GM23338 (cell line): ENCODE measurements at regions not wholly inside any gene's neighbourhood (a gene's known extent, or its start where the extent isn't known, plus 50 kb on each side); places are given as distances from the start of the nearest gene placed in this dataset.

Experiments
- ATAC-seq: fragments of 200-7000 bp; cut with Tn5 transposase; 3 replicates; pipeline ENCODE4 v1.9.1; 2020
- DNase-seq: peaks from one replicate; pipeline ENCODE4 v3.0.0-alpha.2; 2015; ENCODE audit warnings: low spot score
- H2AFZ ChIP-seq: fragments of 200-600 bp; sonication (generic); 2 replicates; pipeline ENCODE4 v1.8.0; 2016; ENCODE audit warnings: antibody characterized with exemption, mild to moderate bottlenecking, moderate library complexity
- H3F3A ChIP-seq: fragments of 200-600 bp; sonication (generic); replicated peaks from 2 replicates; pipeline ENCODE4 v1.8.0; 2017; ENCODE audit warnings: antibody characterized with exemption, mixed run types, low read depth
- H3K27ac ChIP-seq: fragments of 200-600 bp; sonication (generic); 2 replicates; pipeline ENCODE4 v1.6.1; 2016; ENCODE audit warnings: low read depth
- H3K27me3 ChIP-seq: fragments of 200-600 bp; sonication (generic); 2 replicates; pipeline ENCODE4 v1.8.0; 2016; ENCODE audit warnings: mild to moderate bottlenecking, mixed run types, moderate library complexity; ENCODE audit not compliant: insufficient read depth
- H3K36me3 ChIP-seq: fragments of 200-600 bp; sonication (generic); 2 replicates; pipeline ENCODE4 v1.8.0; 2016; ENCODE audit warnings: mild to moderate bottlenecking; ENCODE audit not compliant: insufficient read depth
- H3K4me1 ChIP-seq: fragments of 200-600 bp; sonication (generic); 2 replicates; pipeline ENCODE4 v1.8.0; 2016; ENCODE audit warnings: mild to moderate bottlenecking, moderate library complexity; ENCODE audit not compliant: insufficient read depth
- H3K4me2 ChIP-seq: fragments of 200-600 bp; sonication (generic); 2 replicates; pipeline ENCODE4 v1.7.1; 2017; ENCODE audit warnings: mixed run types
- H3K4me3 ChIP-seq: fragments of 200-600 bp; sonication (generic); 2 replicates; pipeline ENCODE4 v1.6.1; 2016; ENCODE audit warnings: mixed run types
- H3K79me2 ChIP-seq: fragments of 200-600 bp; sonication (generic); replicated peaks from 2 replicates; pipeline ENCODE4 v1.8.0; 2017; ENCODE audit warnings: mild to moderate bottlenecking; ENCODE audit not compliant: insufficient read depth
- H3K9me2 ChIP-seq: fragments of 200-600 bp; sonication (generic); 2 replicates; pipeline ENCODE4 v1.8.0; 2017; ENCODE audit not compliant: insufficient read depth
- H4K20me1 ChIP-seq: fragments of 200-600 bp; sonication (generic); replicated peaks from 2 replicates; pipeline ENCODE4 v1.8.0; 2017; ENCODE audit warnings: mild to moderate bottlenecking; ENCODE audit not compliant: insufficient read depth
- H3K27ac Mint-ChIP-seq: 2 replicates; pipeline ENCODE4 v1.8.0; 2020; ENCODE audit warnings: inconsistent platforms, mild to moderate bottlenecking, moderate library complexity, mixed read lengths
- H3K27me3 Mint-ChIP-seq: 3 replicates; pipeline ENCODE4 v1.8.0; 2022; ENCODE audit warnings: low read depth, mild to moderate bottlenecking, moderate library complexity, mixed read lengths, inconsistent platforms; ENCODE audit not compliant: insufficient read depth, poor library complexity
- H3K36me3 Mint-ChIP-seq: 3 replicates; pipeline ENCODE4 v1.8.0; 2021; ENCODE audit warnings: low read depth, mild to moderate bottlenecking, inconsistent platforms, moderate library complexity, mixed read lengths
- H3K4me1 Mint-ChIP-seq: 3 replicates; pipeline ENCODE4 v1.8.0; 2020; ENCODE audit warnings: mild to moderate bottlenecking, inconsistent platforms, mixed read lengths
- H3K4me3 Mint-ChIP-seq: 3 replicates; pipeline ENCODE4 v1.8.0; 2021; ENCODE audit warnings: moderate library complexity, mild to moderate bottlenecking, inconsistent platforms, mixed read lengths
- H3K9me3 Mint-ChIP-seq: 3 replicates; pipeline ENCODE4 v1.8.0; 2020; ENCODE audit warnings: moderate library complexity, mild to moderate bottlenecking, inconsistent platforms, mixed read lengths
- CREB1 ChIP-seq: fragments of 250-450 bp; sonication (Bioruptor Pico); IDR thresholded peaks from 2 replicates; pipeline ENCODE4 v1.5.0; 2020; ENCODE audit warnings: low read depth, mild to moderate bottlenecking, moderate library complexity
- CTCF ChIP-seq, 2 experiments: fragments of 200-600 bp in 1 of 2; sonication (generic) in 1 of 2; conservative IDR thresholded peaks; 2 replicates each; pipeline versions ENCODE4 v1.5.1 to v1.6.1; 2016 to 2017; ENCODE audit warnings: antibody characterized with exemption in 2 of 2, low read depth in 2 of 2, mild to moderate bottlenecking in 2 of 2, moderate library complexity in 1 of 2
- ETS1 ChIP-seq: IDR thresholded peaks from 2 replicates; pipeline ENCODE4 v1.6.1; 2016; ENCODE audit warnings: antibody characterized with exemption
- EZH2 ChIP-seq: fragments of 200-600 bp; sonication (generic); IDR thresholded peaks from one replicate; pipeline ENCODE4 v1.8.0; 2017; ENCODE audit warnings: antibody characterized with exemption, mild to moderate bottlenecking, low read depth; ENCODE audit not compliant: unreplicated experiment
- EZH2phosphoT487 ChIP-seq: fragments of 200-600 bp; sonication (generic); IDR thresholded peaks from one replicate; pipeline ENCODE4 v1.8.1; 2018; ENCODE audit warnings: antibody characterized with exemption; ENCODE audit not compliant: unreplicated experiment
- JUNB ChIP-seq: IDR thresholded peaks from one replicate; pipeline ENCODE4 v1.6.1; 2016; ENCODE audit warnings: antibody characterized with exemption; ENCODE audit not compliant: unreplicated experiment
- NANOG ChIP-seq: IDR thresholded peaks from 2 replicates; pipeline ENCODE4 v1.6.1; 2016; ENCODE audit warnings: antibody characterized with exemption, borderline replicate concordance
- POLR2AphosphoS5 ChIP-seq: IDR thresholded peaks from 2 replicates; pipeline ENCODE4 v1.6.1; 2016; ENCODE audit warnings: antibody characterized with exemption, low read depth
- REST ChIP-seq: IDR thresholded peaks from one replicate; pipeline ENCODE4 v1.6.1; 2018; ENCODE audit warnings: antibody characterized with exemption; ENCODE audit not compliant: unreplicated experiment
- STAT1 ChIP-seq: IDR thresholded peaks from one replicate; pipeline ENCODE4 v1.6.1; 2016; ENCODE audit warnings: antibody characterized with exemption; ENCODE audit not compliant: unreplicated experiment
- ZNF114 ChIP-seq: fragments of 250-450 bp; sonication (Bioruptor Pico); IDR thresholded peaks from 2 replicates; pipeline ENCODE4 v1.5.0; 2020; ENCODE audit warnings: mild to moderate bottlenecking, moderate library complexity
- ZNF331 ChIP-seq: fragments of 250-450 bp; sonication (Bioruptor Pico); IDR thresholded peaks from 2 replicates; pipeline ENCODE4 v1.5.0; 2020; ENCODE audit warnings: low read depth, mild to moderate bottlenecking, moderate library complexity
- ZNF462 ChIP-seq: fragments of 250-450 bp; sonication (Bioruptor Pico); IDR thresholded peaks from 2 replicates; pipeline ENCODE4 v1.5.0; 2020; ENCODE audit warnings: mild to moderate bottlenecking, moderate library complexity

GRCh38 chr1:219302697-219303096 lies 129.0 kb downstream of the LYPLAL1 start:
- Mint-ChIP-seq H3K4me3 (no peak overlapping the region), H3K4me1 (no peaks in the 10 kb centered on the region), H3K27me3 (peaks cover 1% of the 10 kb centered on the region), H3K27ac (no peak overlapping the region), H3K9me3 (peaks cover 8% of the 10 kb centered on the region), H3K36me3 (peaks cover 5% of the 10 kb centered on the region; the same call in 2 of the 3 replicates)
- peaks cover under 1% of the 10 kb centered on the region; the same call in 1 of the 2 replicates for H3K9me2 ChIP-seq
- no peak overlapping the region for H2AFZ ChIP-seq
- no peaks in the 10 kb centered on the region for H3F3A ChIP-seq
- no peaks in the 10 kb centered on the region for H3K27me3 ChIP-seq
- H3K36me3 ChIP-seq, result peaks cover 3% of the 10 kb centered on the region; the same call in 1 of the 2 replicates
- H3K27ac ChIP-seq, result no peak overlapping the region
- ATAC-seq (no peak), DNase-seq (no peak)
- H4K20me1 ChIP-seq, result no peaks in the 10 kb centered on the region
- TF ChIP-seq EZH2 (no peak), CTCF (conservative IDR thresholded peaks at IDR 0.05; ENCODE audit: low read depth in 2 of 2) (no peak), POLR2AphosphoS5 (no peak), NANOG (no peak), CREB1 (CRISPR knock-in tag) (no peak), ZNF331 (no peak), ZNF114 (CRISPR knock-in tag) (no peak), REST (no peak), ZNF462 (CRISPR knock-in tag) (no peak), EZH2phosphoT487 (no peak), STAT1 (no peak), ETS1 (no peak), JUNB (no peak)
- H3K4me2 ChIP-seq, result no peak overlapping the region
- no peaks in the 10 kb centered on the region for H3K79me2 ChIP-seq
- no peak overlapping the region for H3K4me3 ChIP-seq
- H3K4me1 ChIP-seq, result no peaks in the 10 kb centered on the region
